GM11168 (cell line): ENCODE measurements at regions not wholly inside any gene's neighbourhood (a gene's known extent, or its start where the extent isn't known, plus 50 kb on each side); places are given as distances from the start of the nearest gene placed in this dataset.
"Not testable (repeated sequence)": the region's sequence is repeated elsewhere in the genome, so short reads cannot be mapped to it uniquely, and the experiment has no call there.

Experiments used
- in situ Hi-C: fragments of 300-500 bp; cut with MboI; formaldehyde crosslinking; loops from one replicate; pipeline ENCODE4 v1.12.0; 2022; ENCODE audit warnings: low sequenced_read_pairs; ENCODE audit not compliant: unreplicated experiment

- in situ Hi-C loops, result no loop called here
Measured at GRCh38 chr3:147333098-147333497, 73.2 kb downstream of the ZIC4 start.

- in situ Hi-C loops, result no loop called here
Measured at GRCh38 chr3:147328711-147329110, 77.6 kb downstream of the ZIC4 start.

GRCh38 chr3:147324356-147324755 is 82.0 kb downstream of the ZIC4 start:
- in situ Hi-C loops, result no loop called here

- in situ Hi-C loops, result no loop called here
Measured at GRCh38 chr3:147318900-147319299, 87.4 kb downstream of the ZIC4 start.

- in situ Hi-C loops, result not testable (repeated sequence)
Measured at GRCh38 chr3:147317080-147317479, 89.3 kb downstream of the ZIC4 start.

- in situ Hi-C loops, result no loop called here
Measured at GRCh38 chr3:147313513-147313912, 92.8 kb downstream of the ZIC4 start.

GRCh38 chr3:147312786-147313280 is 93.5 kb downstream of the ZIC4 start:
- in situ Hi-C loops, result no loop called here

- in situ Hi-C loops, result no loop called here
Measured at GRCh38 chr3:147311716-147312115, 94.6 kb downstream of the ZIC4 start.

GRCh38 chr3:147305533-147306250 is 100.7 kb downstream of the ZIC4 start:
- in situ Hi-C loops, result no loop called here

GRCh38 chr3:147304756-147305155 is 101.6 kb downstream of the ZIC4 start:
- in situ Hi-C loops, result no loop called here

GRCh38 chr3:147301781-147302180 is 104.6 kb downstream of the ZIC4 start:
- in situ Hi-C loops, result no loop called here

GRCh38 chr3:147299656-147300055 is 106.7 kb downstream of the ZIC4 start:
- in situ Hi-C loops, result no loop called here

- in situ Hi-C loops, result no loop called here
Measured at GRCh38 chr3:147298511-147298982, 107.8 kb downstream of the ZIC4 start.

- in situ Hi-C loops, result no loop called here
Measured at GRCh38 chr3:147297761-147298350, 108.5 kb downstream of the ZIC4 start.

- in situ Hi-C loops, result not testable (repeated sequence)
Measured at GRCh38 chr3:147287370-147287769, 119.0 kb downstream of the ZIC4 start.

GRCh38 chr3:147269907-147270306 is 136.4 kb downstream of the ZIC4 start:
- in situ Hi-C loops, result no loop called here

GRCh38 chr3:147267434-147267833 is 138.9 kb downstream of the ZIC4 start:
- in situ Hi-C loops, result no loop called here

GRCh38 chr3:147257944-147258343 is 148.4 kb downstream of the ZIC4 start:
- in situ Hi-C loops, result no loop called here

- in situ Hi-C loops, result no loop called here
Measured at GRCh38 chr3:147256739-147257138, 149.6 kb downstream of the ZIC4 start.

GRCh38 chr3:147246906-147247305 is 159.4 kb downstream of the ZIC4 start:
- in situ Hi-C loops, result no loop called here

- in situ Hi-C loops, result not testable (repeated sequence)
Measured at GRCh38 chr3:147245638-147246037, 160.7 kb downstream of the ZIC4 start.

- in situ Hi-C loops, result not testable (repeated sequence)
Measured at GRCh38 chr3:147245022-147245421, 161.3 kb downstream of the ZIC4 start.
